ENCODE measurements at regions not wholly inside any gene's neighbourhood (a gene's known extent, or its start where the extent isn't known, plus 50 kb on each side); places are given as distances from the start of the nearest gene placed in this dataset.

DNA sequence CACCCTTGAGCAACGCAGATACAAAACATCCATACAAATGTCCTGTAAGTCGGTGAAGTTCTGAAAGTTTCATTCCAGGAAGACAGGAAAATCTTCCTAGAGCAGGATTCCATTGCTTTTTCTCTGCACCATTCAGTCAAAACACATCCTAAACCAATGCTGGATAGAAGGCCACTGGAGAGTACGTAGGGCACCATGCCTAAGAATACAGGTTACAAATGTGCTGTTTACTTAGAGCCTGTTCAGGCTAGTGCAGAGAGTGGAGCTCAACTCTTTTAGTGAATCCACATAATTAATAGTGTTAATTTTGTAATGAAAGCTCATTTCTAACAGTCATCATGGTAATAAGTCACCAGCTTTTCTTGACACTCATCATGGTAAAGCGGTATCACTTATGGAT is 187.6 kb downstream of the NHLRC3 start:
- no peak for DNase-seq
- Histone ChIP-seq H3K4me3 (no peak overlapping the region), H3K4me1 (no peaks in the 10 kb centered on the region), H3K27me3 (no peaks in the 10 kb centered on the region), H3K27ac (no peak overlapping the region), H3K36me3 (no peaks in the 10 kb centered on the region), H3K9me3 (no peaks in the 10 kb centered on the region)
- intact Hi-C loops (cut with DNase I): no loop called here
- TF ChIP-seq EP300 (IDR thresholded peaks at IDR 0.05): no peak
- WGBS, 2 donors: 83 to 93% methylated on average over 4 of the region's 4 CpGs

DNA sequence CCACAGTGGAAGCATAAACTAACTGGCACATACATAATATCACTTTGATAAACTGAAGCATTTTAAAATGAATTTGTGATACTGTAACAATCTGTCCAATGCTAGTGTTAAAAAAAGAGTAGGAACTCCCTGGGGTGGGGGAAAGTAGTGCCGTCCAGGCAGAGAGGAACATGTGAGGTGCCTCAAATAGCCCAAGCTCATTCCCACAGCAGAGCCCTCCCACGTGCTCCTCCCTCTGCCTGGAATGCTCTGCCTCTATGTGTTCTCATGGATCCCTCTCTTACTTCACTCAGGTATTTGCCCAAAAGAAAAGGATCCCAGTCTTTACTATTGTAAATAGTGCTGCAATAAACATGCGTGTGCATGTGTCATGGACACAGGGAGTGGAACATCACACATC is 188.1 kb downstream of the NHLRC3 start:
- no peak for TF ChIP-seq EP300 (IDR thresholded peaks at IDR 0.05)
- TF ChIP-seq, protein P1, sequence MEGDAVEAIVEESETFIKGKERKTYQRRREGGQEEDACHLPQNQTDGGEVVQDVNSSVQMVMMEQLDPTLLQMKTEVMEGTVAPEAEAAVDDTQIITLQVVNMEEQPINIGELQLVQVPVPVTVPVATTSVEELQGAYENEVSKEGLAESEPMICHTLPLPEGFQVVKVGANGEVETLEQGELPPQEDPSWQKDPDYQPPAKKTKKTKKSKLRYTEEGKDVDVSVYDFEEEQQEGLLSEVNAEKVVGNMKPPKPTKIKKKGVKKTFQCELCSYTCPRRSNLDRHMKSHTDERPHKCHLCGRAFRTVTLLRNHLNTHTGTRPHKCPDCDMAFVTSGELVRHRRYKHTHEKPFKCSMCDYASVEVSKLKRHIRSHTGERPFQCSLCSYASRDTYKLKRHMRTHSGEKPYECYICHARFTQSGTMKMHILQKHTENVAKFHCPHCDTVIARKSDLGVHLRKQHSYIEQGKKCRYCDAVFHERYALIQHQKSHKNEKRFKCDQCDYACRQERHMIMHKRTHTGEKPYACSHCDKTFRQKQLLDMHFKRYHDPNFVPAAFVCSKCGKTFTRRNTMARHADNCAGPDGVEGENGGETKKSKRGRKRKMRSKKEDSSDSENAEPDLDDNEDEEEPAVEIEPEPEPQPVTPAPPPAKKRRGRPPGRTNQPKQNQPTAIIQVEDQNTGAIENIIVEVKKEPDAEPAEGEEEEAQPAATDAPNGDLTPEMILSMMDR (IDR thresholded peaks at IDR 0.05): no peak
- no peak for TF ChIP-seq POLR2A (IDR thresholded peaks at IDR 0.05)
- no peak for TF ChIP-seq POLR2AphosphoS5 (IDR thresholded peaks at IDR 0.05)
- no peaks in the 10 kb centered on the region for H3K36me3 ChIP-seq
- no peaks in the 10 kb centered on the region for H3K27me3 ChIP-seq
- DNase-seq: no peak
- H3K4me1 ChIP-seq: no peaks in the 10 kb centered on the region
- no peak overlapping the region for H3K4me3 ChIP-seq
- no peak overlapping the region for H3K27ac ChIP-seq
- H3K9me3 ChIP-seq: no peaks in the 10 kb centered on the region
- intact Hi-C loops (cut with DNase I): no loop called here
- 67 to 73% methylated on average over 3 of the region's 3 CpGs for WGBS, 2 donors

DNA sequence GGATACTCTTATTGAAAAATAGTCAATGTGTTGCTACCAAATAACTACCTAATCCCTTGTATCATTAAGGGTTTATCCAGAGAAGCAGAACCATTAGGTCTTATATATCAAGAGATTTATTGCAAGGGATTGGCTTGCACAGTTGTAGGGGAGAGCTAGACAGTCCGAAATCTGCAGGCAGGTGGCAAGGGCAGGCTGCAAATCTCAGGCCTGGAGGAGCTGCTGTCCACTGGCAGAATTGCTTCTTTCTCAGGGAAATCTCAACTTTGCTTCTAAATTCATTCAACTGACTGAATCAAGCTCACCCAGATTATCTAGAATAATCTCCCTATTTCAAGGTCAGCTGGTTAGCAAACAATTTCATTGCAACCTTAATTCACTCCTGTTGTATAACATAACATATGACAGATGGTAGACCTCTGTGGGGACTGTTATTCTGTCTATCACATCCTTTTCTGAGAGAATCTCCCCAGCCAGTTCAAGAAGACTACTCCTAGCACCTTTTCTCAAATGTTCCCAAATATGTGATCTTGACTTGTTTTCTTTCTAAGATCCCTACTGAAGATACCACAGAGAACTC is 194.2 kb downstream of the NHLRC3 start:
- WGBS, 2 donors: 75 to 82% methylated on average over 1 of the region's 1 CpG
- H3K27ac ChIP-seq: no peak overlapping the region
- no peaks in the 10 kb centered on the region for H3K27me3 ChIP-seq
- peaks cover 0 to 10% (median 2%) of the 10 kb centered on the region in 4 donors for H3K4me1 ChIP-seq
- no peaks in the 10 kb centered on the region for H3K36me3 ChIP-seq
- no peaks in the 10 kb centered on the region for H3K9me3 ChIP-seq
- intact Hi-C loops (cut with DNase I): no loop called here
- no peak for DNase-seq
- no peak overlapping the region for H3K4me3 ChIP-seq
- TF ChIP-seq POLR2A (IDR thresholded peaks at IDR 0.05) (no peak), EP300 (IDR thresholded peaks at IDR 0.05) (no peak), POLR2AphosphoS5 (IDR thresholded peaks at IDR 0.05) (no peak)
- TF ChIP-seq, protein P1 (IDR thresholded peaks at IDR 0.05): no peak

DNA sequence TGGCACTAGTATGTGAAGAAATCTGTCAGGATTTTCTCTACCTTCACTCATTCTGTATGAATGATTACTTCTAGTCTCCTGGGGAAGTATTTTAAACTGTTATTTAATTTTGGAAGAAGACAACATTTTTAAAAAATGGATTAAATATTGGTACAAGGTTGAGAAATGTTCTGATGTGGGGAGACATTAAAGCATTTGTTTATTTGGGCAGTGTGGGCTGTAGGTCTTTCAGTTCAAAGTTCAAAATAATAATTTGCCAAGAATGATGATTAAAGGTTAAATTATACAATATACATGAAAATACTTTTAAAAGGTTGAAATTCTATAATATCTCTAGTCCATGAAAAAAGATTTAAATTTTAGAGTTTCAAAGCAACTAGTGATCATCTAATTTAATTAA is 194.7 kb downstream of the NHLRC3 start:
- H3K27me3 ChIP-seq: no peaks in the 10 kb centered on the region
- TF ChIP-seq, protein P1 (IDR thresholded peaks at IDR 0.05): no peak
- no peak for TF ChIP-seq POLR2A (IDR thresholded peaks at IDR 0.05)
- no peak for TF ChIP-seq POLR2AphosphoS5 (IDR thresholded peaks at IDR 0.05)
- no peak for TF ChIP-seq EP300 (IDR thresholded peaks at IDR 0.05)
- H3K4me3 ChIP-seq: no peak overlapping the region
- DNase-seq: no peak
- peaks cover 0 to 10% (median 2%) of the 10 kb centered on the region in 4 donors for H3K4me1 ChIP-seq
- H3K27ac ChIP-seq: no peak overlapping the region
- no peaks in the 10 kb centered on the region for H3K36me3 ChIP-seq
- intact Hi-C loops (cut with DNase I): no loop called here
- no peaks in the 10 kb centered on the region for H3K9me3 ChIP-seq

DNA sequence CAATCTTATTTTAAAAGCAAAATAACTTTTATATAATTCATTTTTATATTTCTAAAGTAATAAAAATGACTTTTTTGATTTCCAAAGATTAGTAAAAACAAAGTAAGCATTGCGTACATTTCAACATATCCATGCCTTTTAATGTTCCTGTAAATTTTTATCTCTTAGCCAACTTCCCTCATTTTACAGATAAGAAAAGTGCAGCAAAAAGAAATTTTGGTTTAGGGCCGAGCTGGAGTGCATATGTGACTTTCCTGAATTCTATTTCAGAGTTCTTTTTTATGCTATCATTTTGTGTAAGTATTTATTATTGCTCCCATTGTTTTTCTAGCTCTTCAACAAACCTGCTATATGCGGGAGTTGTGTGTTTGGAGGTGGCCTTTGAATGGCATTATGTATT is 195.3 kb downstream of the NHLRC3 start:
- Histone ChIP-seq H3K27ac (no peak overlapping the region), H3K4me1 (peaks cover 0 to 10% (median 2%) of the 10 kb centered on the region in 4 donors), H3K4me3 (no peak overlapping the region), H3K27me3 (no peaks in the 10 kb centered on the region), H3K9me3 (no peaks in the 10 kb centered on the region), H3K36me3 (no peaks in the 10 kb centered on the region)
- no peak for DNase-seq
- intact Hi-C loops (cut with DNase I): no loop called here
- 76 to 78% methylated on average over 3 of the region's 3 CpGs for WGBS, 2 donors
- TF ChIP-seq POLR2AphosphoS5 (IDR thresholded peaks at IDR 0.05): no peak

DNA sequence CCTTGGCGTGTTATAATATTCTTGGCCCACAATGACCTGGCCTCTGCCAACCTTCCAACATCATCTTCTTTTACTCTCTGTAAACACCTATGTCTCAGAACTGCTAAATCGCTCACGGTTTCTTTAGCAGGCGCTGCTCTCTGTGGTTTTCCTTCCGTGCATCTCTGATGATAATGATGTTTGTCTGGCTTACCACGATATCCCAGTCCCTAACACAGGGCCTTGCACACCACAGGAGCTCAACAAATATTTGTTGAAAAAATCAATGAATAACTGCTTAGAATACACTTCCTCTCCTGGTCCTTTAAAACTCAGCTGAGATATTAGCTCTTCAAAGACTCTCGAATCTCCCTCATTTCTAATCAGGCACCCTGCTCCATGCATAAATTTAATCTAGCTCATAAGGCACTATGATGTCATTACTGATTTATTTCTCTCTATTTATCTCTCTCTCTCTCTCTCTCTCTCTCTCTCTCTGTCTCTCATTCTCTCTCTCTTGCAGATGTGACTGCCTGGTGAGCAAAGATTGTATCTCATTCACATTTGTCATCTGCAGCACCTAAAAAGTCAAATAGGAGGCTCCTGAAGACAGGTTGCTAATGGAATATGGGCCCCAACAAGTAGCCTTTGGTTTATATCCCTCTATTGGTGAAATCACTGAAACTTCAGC is 206.4 kb downstream of the NHLRC3 start:
- H3K4me1 ChIP-seq: no peaks in the 10 kb centered on the region
- H3K9me3 ChIP-seq: no peaks in the 10 kb centered on the region
- no peak for DNase-seq
- H3K27ac ChIP-seq: no peak overlapping the region
- no peaks in the 10 kb centered on the region for H3K36me3 ChIP-seq
- intact Hi-C loops (cut with DNase I): no loop called here
- WGBS, 2 donors: 68 to 72% methylated on average over 7 of the region's 7 CpGs
- no peak for TF ChIP-seq POLR2A (IDR thresholded peaks at IDR 0.05)
- no peak overlapping the region for H3K4me3 ChIP-seq
- no peaks in the 10 kb centered on the region for H3K27me3 ChIP-seq

All from sigmoid colon (tissue), 6 donors.